HCT116 (cell line): ENCODE measurements at regions not wholly inside any gene's neighbourhood (a gene's known extent, or its start where the extent isn't known, plus 50 kb on each side); places are given as distances from the start of the nearest gene placed in this dataset.

Experiments
- ATAC-seq: fragments of 200-7000 bp; cut with Tn5 transposase; 2 replicates; pipeline ENCODE4 v1.9.1; 2020; ENCODE audit warnings: mild to moderate bottlenecking, moderate library complexity
- BruUV-seq: library from RNA; stranded (reverse); fragments of 400-500 nt; replicated peaks from 2 replicates; lab custom pipeline; 2021; lab: Mats Ljungman, UMichigan
- CTCF ChIA-PET: fragments of 300-600 bp; sonication (Branson Sonifier 250); formaldehyde crosslinking; loops from one replicate; lab custom pipeline; 2021; ENCODE audit warnings: antibody characterized with exemption; lab: Charles Lee
- POLR2A ChIA-PET: fragments of 300-600, 350-600 bp; sonication (Branson Sonifier 250); formaldehyde crosslinking; loops from one replicate; lab custom pipeline; 2021; ENCODE audit warnings: antibody characterized with exemption; lab: Charles Lee
- RAD21 ChIA-PET, 2 experiments: fragments of 300-600 bp; sonication (Branson Sonifier 250); formaldehyde crosslinking; loops; one replicate each; lab custom pipeline; 2023; ENCODE audit warnings: low total read pairs in 2 of 2; ENCODE audit not compliant: uncharacterized antibody in 2 of 2, unreplicated experiment in 2 of 2, low non-redundant PET in 1 of 2; lab: Charles Lee
- DNase-seq: peaks from one replicate; pipeline ENCODE4 v3.0.0-alpha.2; 2010; ENCODE audit warnings: low read depth, low spot score
- H2AFZ ChIP-seq: fragments of 200-600 bp; shearing (Covaris generic), sonication (generic); 2 replicates; pipeline ENCODE4 v1.6.1; 2017; ENCODE audit warnings: low read depth, mixed run types, mixed read lengths, antibody characterized with exemption, low read length; ENCODE audit not compliant: poor library complexity, severe bottlenecking
- H3K27ac ChIP-seq: 2 replicates; pipeline ENCODE4 v1.5.1; 2012; ENCODE audit warnings: low read depth, low read length
- H3K27me3 ChIP-seq: fragments of 200-600 bp; sonication (generic); 2 replicates; pipeline ENCODE4 v1.6.1; 2016; ENCODE audit warnings: mixed run types, low read length, mixed read lengths; ENCODE audit not compliant: insufficient read depth
- H3K36me3 ChIP-seq, 2 experiments: fragments of 200-500 bp in 1 of 2; fragments of 200-600 bp in 1 of 2; sonication (Bioruptor generic) in 1 of 2; sonication (generic) in 1 of 2; 2 replicates each; pipeline versions ENCODE4 v1.5.1 to v1.6.1; 2014 to 2016; ENCODE audit warnings: low read length in 2 of 2, inconsistent platforms in 1 of 2, mixed read lengths in 1 of 2, mixed run types in 1 of 2; ENCODE audit not compliant: insufficient read depth in 2 of 2, control insufficient read depth in 1 of 2
- H3K4me1 ChIP-seq, 2 experiments: fragments of 200-600 bp in 1 of 2; sonication (generic) in 1 of 2; 2 replicates each; pipeline versions ENCODE4 v1.5.1 to v1.6.1; 2012 to 2017; ENCODE audit warnings: low read length in 2 of 2, inconsistent platforms in 1 of 2, mild to moderate bottlenecking in 1 of 2, mixed read lengths in 1 of 2, mixed run types in 1 of 2, moderate library complexity in 1 of 2; ENCODE audit not compliant: insufficient read depth in 2 of 2, control insufficient read depth in 1 of 2
- H3K4me2 ChIP-seq: fragments of 200-600 bp; sonication (generic); 2 replicates; pipeline ENCODE4 v1.6.1; 2017; ENCODE audit warnings: mixed run types, low read length, mixed read lengths
- H3K4me3 ChIP-seq, 2 experiments: fragments of 200-600 bp in 1 of 2; sonication (generic) in 1 of 2; replicated peaks in 1 of 2; 2 replicates each; pipeline ENCODE4 v1.5.1; 2011 to 2016; ENCODE audit warnings: low read length in 2 of 2, control low read depth in 1 of 2, low read depth in 1 of 2, mild to moderate bottlenecking in 1 of 2, mixed read lengths in 1 of 2, mixed run types in 1 of 2
- H3K79me2 ChIP-seq: fragments of 200-600 bp; sonication (generic); 2 replicates; pipeline ENCODE4 v1.6.1; 2017; ENCODE audit warnings: mild to moderate bottlenecking, mixed run types, low read length, moderate library complexity, mixed read lengths; ENCODE audit not compliant: insufficient read depth
- H3K9ac ChIP-seq: fragments of 200-600 bp; sonication (generic); 2 replicates; pipeline ENCODE4 v1.6.1; 2016; ENCODE audit warnings: low read length, mixed read lengths
- H3K9me2 ChIP-seq: fragments of 200-600 bp; sonication (generic), shearing (Covaris generic); 2 replicates; pipeline ENCODE4 v1.6.1; 2017; ENCODE audit warnings: mixed run types, mild to moderate bottlenecking, moderate library complexity; ENCODE audit not compliant: insufficient read depth
- H3K9me3 ChIP-seq, 2 experiments: fragments of 200-500 bp in 1 of 2; fragments of 200-600 bp in 1 of 2; sonication (Bioruptor generic) in 1 of 2; sonication (generic) in 1 of 2; 2 replicates each; pipeline ENCODE4 v1.6.1; 2014 to 2017; ENCODE audit warnings: low read length in 2 of 2, mixed read lengths in 2 of 2, inconsistent platforms in 1 of 2, low read depth in 1 of 2, mild to moderate bottlenecking in 1 of 2, mixed run types in 1 of 2, moderate library complexity in 1 of 2; ENCODE audit not compliant: control insufficient read depth in 1 of 2, insufficient read depth in 1 of 2
- H4K20me1 ChIP-seq: fragments of 200-600 bp; sonication (generic), shearing (Covaris generic); 2 replicates; pipeline ENCODE4 v1.6.1; 2017; ENCODE audit warnings: mixed run types, mild to moderate bottlenecking, moderate library complexity; ENCODE audit not compliant: insufficient read depth
- CBX3 ChIP-seq: IDR thresholded peaks from 2 replicates; pipeline ENCODE4 v1.6.1; 2012; ENCODE audit warnings: low read depth
- CEBPB ChIP-seq: IDR thresholded peaks from 2 replicates; pipeline ENCODE4 v1.6.1; 2012; ENCODE audit warnings: low read depth
- EZH2 ChIP-seq: fragments of 200-600 bp; sonication (generic); IDR thresholded peaks from 2 replicates; pipeline ENCODE4 v1.6.1; 2017; ENCODE audit warnings: antibody characterized with exemption, mixed run types
- EZH2phosphoT487 ChIP-seq: fragments of 200-600 bp; IDR thresholded peaks from 2 replicates; pipeline ENCODE4 v1.6.1; 2018; ENCODE audit warnings: antibody characterized with exemption, borderline replicate concordance
- FOSL1 ChIP-seq: IDR thresholded peaks from 2 replicates; pipeline ENCODE4 v1.6.1; 2012; ENCODE audit warnings: low read depth
- JUND ChIP-seq: IDR thresholded peaks from 2 replicates; pipeline ENCODE4 v1.6.1; 2012
- POLR2AphosphoS5 ChIP-seq: IDR thresholded peaks from 2 replicates; pipeline ENCODE4 v1.6.1; 2011; ENCODE audit warnings: mild to moderate bottlenecking, low read depth, low read length, moderate library complexity
- SIN3A ChIP-seq: IDR thresholded peaks from 2 replicates; pipeline ENCODE4 v1.6.1; 2012; ENCODE audit warnings: low read depth
- SP1 ChIP-seq: IDR thresholded peaks from 2 replicates; pipeline ENCODE4 v1.6.1; 2012; ENCODE audit warnings: low read depth
- SRF ChIP-seq: IDR thresholded peaks from 2 replicates; pipeline ENCODE4 v1.6.1; 2012; ENCODE audit warnings: low read depth
- TCF7L2 ChIP-seq: IDR thresholded peaks from 2 replicates; pipeline ENCODE4 v1.7.0; 2011; ENCODE audit warnings: borderline replicate concordance, inconsistent platforms; ENCODE audit not compliant: insufficient read depth, insufficient read length; ENCODE audit errors: extremely low read depth
- YY1 ChIP-seq: IDR thresholded peaks from 2 replicates; pipeline ENCODE4 v1.6.1; 2011; ENCODE audit warnings: low read length, low read depth, moderate library complexity, mild to moderate bottlenecking; ENCODE audit not compliant: insufficient replicate concordance; ENCODE audit errors: extremely low read depth
- ZFX ChIP-seq: fragments of 450-650 bp; IDR thresholded peaks from 2 replicates; pipeline ENCODE4 v1.6.1; 2017
- ZNF274 ChIP-seq: fragments of 200-500 bp; sonication (Bioruptor generic); IDR thresholded peaks from 2 replicates; pipeline ENCODE4 v1.6.1; 2014; ENCODE audit warnings: mild to moderate bottlenecking, low read depth, low read length, inconsistent platforms
- intact Hi-C: fragments of 100-400 bp; cut with micrococcal nuclease; formaldehyde crosslinking; loops from 2 replicates; pipeline ENCODE4 v1.10.0; 2022
- TF ChIP-seq, protein P1 (sequence below): IDR thresholded peaks from 2 replicates; pipeline ENCODE4 v1.6.1; 2012; ENCODE audit warnings: low read depth

DNA sequence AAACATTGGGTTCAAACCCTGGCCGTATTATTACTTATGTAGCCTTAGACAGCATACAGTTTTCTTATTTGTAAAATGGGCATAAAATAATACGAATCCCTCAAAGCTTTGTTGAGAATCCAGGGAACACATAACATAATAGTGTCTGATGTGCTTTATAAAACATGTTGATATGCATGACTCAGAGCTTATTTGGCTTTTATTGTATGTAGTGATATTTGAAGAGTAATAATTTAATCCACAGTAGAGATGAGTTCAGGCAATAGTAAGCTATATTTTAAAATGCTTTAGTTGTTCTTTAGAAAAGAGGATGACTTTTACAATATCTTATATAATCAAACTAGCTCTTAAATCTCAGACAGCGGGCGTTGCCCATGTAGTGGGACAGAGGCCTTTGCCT, 176.4 kb downstream of the SIM1 start:
- no peak overlapping the region for H3K27ac ChIP-seq
- intact Hi-C loops = no loop called here
- H3K27me3 ChIP-seq = no peaks in the 10 kb centered on the region
- no peak for ATAC-seq
- H3K9ac ChIP-seq = no peak overlapping the region
- H3K9me3 ChIP-seq = no peaks in the 10 kb centered on the region
- no TSS peak for BruUV-seq
- H4K20me1 ChIP-seq = no peaks in the 10 kb centered on the region
- CTCF ChIA-PET = no interaction called here
- no peak overlapping the region for H3K4me2 ChIP-seq
- H2AFZ ChIP-seq = no peak overlapping the region
- TF ChIP-seq CEBPB (no peak), EZH2 (no peak), ZFX (no peak), FOSL1 (no peak), ZNF274 (no peak), SRF (no peak), TCF7L2 (no peak), CBX3 (no peak), JUND (no peak), YY1 (no peak), POLR2AphosphoS5 (no peak), SIN3A (no peak), EZH2phosphoT487 (no peak), SP1 (no peak)
- TF ChIP-seq, protein P1, sequence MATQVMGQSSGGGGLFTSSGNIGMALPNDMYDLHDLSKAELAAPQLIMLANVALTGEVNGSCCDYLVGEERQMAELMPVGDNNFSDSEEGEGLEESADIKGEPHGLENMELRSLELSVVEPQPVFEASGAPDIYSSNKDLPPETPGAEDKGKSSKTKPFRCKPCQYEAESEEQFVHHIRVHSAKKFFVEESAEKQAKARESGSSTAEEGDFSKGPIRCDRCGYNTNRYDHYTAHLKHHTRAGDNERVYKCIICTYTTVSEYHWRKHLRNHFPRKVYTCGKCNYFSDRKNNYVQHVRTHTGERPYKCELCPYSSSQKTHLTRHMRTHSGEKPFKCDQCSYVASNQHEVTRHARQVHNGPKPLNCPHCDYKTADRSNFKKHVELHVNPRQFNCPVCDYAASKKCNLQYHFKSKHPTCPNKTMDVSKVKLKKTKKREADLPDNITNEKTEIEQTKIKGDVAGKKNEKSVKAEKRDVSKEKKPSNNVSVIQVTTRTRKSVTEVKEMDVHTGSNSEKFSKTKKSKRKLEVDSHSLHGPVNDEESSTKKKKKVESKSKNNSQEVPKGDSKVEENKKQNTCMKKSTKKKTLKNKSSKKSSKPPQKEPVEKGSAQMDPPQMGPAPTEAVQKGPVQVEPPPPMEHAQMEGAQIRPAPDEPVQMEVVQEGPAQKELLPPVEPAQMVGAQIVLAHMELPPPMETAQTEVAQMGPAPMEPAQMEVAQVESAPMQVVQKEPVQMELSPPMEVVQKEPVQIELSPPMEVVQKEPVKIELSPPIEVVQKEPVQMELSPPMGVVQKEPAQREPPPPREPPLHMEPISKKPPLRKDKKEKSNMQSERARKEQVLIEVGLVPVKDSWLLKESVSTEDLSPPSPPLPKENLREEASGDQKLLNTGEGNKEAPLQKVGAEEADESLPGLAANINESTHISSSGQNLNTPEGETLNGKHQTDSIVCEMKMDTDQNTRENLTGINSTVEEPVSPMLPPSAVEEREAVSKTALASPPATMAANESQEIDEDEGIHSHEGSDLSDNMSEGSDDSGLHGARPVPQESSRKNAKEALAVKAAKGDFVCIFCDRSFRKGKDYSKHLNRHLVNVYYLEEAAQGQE = no peak
- POLR2A ChIA-PET = interaction anchor here (1.5 kb wide), 1 partner anchor 9 kb away, joined by 4 read pairs; no protein-coding TSS in a partner anchor
- no peak overlapping the region for H3K4me3 ChIP-seq
- no peaks in the 10 kb centered on the region for H3K36me3 ChIP-seq
- no peak for DNase-seq
- H3K79me2 ChIP-seq = no peaks in the 10 kb centered on the region
- RAD21 ChIA-PET = no interaction called here
- H3K9me2 ChIP-seq = no peaks in the 10 kb centered on the region
- H3K4me1 ChIP-seq = peaks cover 9 to 16% of the 10 kb centered on the region in 2 experiments
